Sigmoid colon (tissue), 4 donors: ENCODE measurements at regions not wholly inside any gene's neighbourhood (a gene's known extent, or its start where the extent isn't known, plus 50 kb on each side); places are given as distances from the start of the nearest gene placed in this dataset.

Source experiments
- CTCF ChIP-seq, 4 experiments: fragments of 450-650 bp in 3 of 4; fragments of 200-600 bp in 1 of 4; IDR thresholded peaks; one replicate each; pipeline ENCODE4 v1.5.1; 2016 to 2019; ENCODE audit warnings: antibody characterized with exemption in 4 of 4, mild to moderate bottlenecking in 3 of 4, moderate library complexity in 2 of 4
- EP300 ChIP-seq, 4 donors: sonication (generic); formaldehyde crosslinking; IDR thresholded peaks; one replicate each; pipeline ENCODE4 v1.6.1; 2017; ENCODE audit warnings: antibody characterized with exemption in 4 of 4
- POLR2A ChIP-seq, 2 donors: fragments of 450-650 bp; IDR thresholded peaks; one replicate each; pipeline ENCODE4 v1.6.1; 2016; ENCODE audit warnings: antibody characterized with exemption in 2 of 2, mild to moderate bottlenecking in 2 of 2, moderate library complexity in 2 of 2
- POLR2AphosphoS5 ChIP-seq, 4 donors: sonication (generic); formaldehyde crosslinking; IDR thresholded peaks; one replicate each; pipeline ENCODE4 v1.6.1; 2017; ENCODE audit warnings: antibody characterized with exemption in 4 of 4

DNA sequence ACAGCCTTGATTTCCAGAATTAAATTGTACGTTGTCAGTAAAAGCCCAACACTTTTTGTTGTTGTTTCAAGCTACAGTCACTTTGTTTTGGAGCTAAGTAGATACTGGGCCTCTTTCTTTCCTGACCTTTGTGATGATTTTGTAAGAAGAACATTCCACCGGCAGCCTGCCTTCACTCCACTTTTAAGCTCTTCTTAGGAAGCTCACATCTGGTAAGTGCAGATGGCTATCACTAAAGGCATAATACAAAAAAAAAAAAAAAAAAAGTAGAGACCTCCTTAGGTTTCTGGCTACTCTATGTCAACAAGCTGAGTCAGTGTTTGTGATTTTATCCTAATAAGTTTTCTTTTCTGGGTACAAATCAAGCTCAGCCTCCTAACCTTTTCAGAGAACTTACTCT lies 1922.1 kb upstream of the WWC1 start:
- TF ChIP-seq POLR2A (IDR thresholded peaks at IDR 0.05) (no peak), POLR2AphosphoS5 (IDR thresholded peaks at IDR 0.05) (no peak), CTCF (IDR thresholded peaks at IDR 0.05) (no peak), EP300 (IDR thresholded peaks at IDR 0.05) (no peak)
